Activated CD4-positive, alpha-beta T cell treated with anti-CD3 and anti-CD28 coated beads, Interleukin-2, amount 50 U/mL, for 16 hours (primary cell): ENCODE measurements at regions not wholly inside any gene's neighbourhood (a gene's known extent, or its start where the extent isn't known, plus 50 kb on each side); places are given as distances from the start of the nearest gene placed in this dataset.

Experiments
- DNase-seq: peaks from one replicate; pipeline ENCODE4 v3.0.0-alpha.2; 2020

DNA sequence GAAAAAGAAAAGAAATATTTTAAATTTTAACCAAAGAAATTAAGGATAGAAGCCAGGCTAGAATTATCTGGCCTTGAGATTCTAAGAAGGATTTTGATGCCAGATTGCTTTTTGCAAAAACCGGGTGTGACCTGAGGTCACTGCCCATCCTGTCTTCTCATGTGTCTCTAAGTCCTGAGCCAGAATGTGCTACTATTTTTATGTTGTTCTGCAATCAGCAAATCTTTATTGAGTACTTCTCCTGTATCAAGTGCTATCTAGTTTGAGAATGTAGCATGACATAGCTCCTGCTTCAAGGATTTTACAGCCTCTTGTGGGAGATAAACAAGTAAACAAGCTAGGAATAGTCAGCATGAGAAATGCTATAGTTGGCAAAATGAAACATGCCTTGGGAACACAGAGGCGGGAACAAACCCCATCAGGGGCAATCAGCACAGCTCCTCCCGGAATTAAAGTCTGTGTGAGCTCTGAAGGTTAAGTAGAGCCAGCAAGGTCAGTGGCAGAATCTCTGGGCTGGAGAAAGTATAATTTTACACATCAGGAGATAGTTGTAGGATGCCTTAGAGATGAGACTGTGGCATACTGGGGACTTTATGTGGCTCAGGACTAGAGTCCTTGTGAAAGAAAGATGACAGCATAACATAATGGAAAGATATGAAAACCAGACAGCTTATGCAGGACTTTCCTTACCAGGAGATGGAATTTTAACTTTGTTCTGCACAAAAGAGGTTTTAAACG is 899.5 kb upstream of the SLC10A2 start:
- no peak for DNase-seq

DNA sequence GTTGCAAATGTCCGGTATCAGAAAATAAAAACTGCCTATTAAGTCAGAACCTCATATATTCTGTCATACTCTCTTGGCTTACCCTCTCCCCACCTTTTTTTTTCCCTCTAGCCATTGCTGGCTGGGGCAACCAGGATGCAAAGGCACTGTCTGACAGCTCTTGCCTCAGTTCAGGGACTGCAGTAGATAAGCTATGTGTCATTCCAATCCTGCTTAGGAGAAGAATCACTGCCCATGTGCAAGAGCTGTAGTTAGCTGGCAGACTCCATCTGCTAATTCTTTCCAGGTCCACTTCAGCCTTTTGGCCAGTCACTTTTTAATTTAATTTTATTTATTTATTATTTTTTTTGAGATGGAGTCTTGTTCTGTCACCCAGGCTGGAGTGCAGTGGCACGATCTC is 895.6 kb upstream of the SLC10A2 start:
- no peak for DNase-seq

DNA sequence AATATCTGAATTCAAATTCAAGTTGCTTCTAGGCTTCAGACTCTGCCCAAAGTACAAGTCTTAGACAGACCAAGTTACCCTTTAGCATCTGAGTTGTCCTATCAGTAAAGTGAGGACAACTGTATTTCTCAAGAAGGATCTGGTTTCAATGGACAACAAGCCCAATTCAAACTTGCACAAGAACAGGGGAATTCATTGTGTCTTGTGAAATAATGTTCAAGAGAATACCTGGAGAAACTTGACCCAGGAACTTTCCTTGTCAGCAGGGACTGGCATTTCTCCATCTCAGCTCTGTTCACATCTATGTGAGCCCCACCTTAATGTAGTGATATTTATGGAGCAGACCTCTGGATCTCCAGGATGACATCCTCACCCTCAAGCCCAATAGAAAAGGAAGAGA is 894.9 kb upstream of the SLC10A2 start:
- no peak for DNase-seq

DNA sequence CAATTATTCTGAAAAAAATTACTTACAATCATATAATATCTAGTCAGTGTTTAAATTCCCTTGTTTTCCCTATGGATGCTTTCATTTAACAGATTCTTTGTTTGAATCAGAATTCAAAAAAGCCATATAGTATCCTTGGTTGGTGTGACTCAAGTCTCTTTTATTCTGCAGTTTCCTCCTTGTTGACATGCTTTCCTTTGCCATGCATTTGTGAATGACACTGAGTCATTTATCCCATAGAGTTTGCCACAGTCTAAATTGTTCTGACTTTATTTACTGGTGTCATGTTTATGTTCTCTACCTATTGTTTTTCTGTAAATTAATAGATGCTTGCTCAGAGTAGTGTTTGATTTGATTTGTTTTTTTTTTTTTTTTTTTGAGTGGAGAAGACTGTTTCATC is 893.8 kb upstream of the SLC10A2 start:
- DNase-seq, result no peak

DNA sequence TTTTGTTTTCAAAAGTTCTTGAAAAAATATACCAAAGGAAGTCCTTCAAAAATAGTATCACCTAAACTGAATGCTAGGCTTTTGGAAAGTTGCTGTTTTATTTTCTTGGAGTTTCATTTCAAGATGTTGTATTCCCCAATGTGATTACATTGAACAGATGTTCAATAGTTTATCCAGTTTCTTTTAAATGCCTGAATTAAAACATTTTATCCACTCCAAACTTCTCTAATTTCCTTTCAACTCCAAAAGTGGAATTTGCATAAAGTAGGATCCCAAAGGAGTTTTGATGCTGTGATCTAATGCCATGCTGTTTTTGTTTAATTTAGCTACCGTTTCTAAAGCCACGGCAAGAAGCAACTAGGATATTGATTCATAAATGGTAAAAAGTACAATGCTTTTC is 892.5 kb upstream of the SLC10A2 start:
- DNase-seq, result no peak

DNA sequence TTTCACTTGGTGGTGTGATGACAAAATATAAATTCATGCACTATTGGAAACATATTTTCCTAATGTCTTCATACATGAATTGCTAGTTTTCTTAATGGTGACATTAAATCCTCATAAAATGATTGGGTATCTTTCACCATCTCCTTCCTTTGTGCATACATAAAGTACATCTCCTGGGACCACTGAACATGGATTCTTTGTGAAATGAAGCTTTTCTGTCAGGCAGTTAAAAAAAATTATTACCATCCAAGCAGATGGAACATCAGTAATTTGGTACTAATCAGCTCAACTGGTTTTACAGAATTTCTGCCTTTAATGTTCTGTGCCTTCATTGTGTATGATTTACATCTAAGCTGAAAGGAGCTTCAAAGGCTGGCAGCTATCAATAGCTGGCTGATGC is 891.7 kb upstream of the SLC10A2 start:
- DNase-seq, result no peak

DNA sequence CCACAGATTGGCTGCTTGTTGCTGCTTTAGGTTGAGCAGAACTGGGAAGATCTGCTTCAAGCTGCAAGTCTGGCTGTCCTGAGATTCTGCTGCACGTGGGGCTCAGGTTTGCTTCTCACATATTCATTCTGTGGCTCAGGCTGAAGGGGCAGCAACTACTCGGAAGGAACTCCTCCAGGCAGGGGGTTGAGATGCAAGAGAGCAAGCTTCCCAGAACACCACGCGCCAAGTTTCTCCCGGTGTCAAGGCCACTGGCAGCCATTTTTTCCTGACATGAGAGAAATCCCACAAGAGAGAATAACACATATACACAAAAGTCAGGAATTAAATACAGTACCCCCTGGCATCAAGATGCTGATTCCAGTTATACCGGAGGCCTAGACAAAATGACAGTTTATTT is 887.6 kb upstream of the SLC10A2 start:
- DNase-seq, result no peak

DNA sequence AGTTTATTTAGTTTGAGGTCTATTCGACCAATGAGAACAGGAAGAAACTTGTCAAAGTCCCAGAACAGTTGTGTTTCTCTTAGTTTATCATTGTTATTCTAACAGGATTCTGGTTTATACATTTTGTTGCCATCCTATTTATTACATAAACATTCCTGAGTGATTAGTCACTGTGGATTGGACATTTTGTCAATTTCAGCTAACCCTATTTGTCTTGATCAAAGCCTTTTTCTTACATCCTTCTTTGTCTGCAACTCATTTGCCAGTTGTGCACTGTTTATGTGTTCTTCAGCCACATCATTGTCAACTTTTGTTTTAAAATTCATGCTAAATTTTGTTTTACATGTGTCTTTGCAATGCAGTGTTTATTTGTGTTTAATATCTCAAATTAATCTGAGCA is 886.0 kb upstream of the SLC10A2 start:
- no peak for DNase-seq

DNA sequence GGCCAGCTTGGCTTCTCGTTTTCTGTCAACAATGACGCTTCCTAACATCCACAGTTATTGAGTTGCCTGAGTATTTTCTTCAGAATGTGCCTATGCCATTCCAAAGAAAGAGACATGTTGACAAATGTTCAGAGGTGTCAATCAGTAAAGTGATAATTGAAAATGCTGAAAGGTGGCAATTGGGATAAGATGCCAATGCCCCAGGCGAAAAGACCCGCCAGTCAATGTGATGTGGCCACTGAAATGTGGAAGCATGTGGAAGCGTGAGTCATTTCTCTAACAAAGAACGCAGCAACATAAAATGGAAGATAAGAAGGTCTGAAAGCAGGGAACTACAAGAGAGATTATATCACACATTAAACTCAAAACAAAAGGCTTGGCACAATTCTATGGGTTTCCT is 882.2 kb upstream of the SLC10A2 start:
- no peak for DNase-seq

DNA sequence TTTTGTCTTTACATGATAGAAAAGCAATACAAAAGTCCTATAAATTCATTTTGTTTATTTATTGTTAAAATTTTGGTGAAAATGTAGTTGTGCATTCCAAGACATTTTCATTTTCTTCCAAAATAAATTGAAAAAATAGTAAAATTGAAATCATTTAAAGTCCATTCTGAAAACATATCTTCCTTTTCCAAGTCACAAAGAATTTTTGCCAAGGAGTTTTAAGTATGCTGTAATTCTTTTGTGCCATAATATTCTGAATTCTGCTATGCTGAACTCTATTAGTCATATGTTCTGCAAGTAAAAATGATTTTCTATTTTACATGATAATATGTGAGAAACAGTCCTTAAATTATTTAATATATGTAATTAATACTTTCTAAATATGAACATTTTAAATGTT is 879.6 kb upstream of the SLC10A2 start:
- DNase-seq, result no peak

DNA sequence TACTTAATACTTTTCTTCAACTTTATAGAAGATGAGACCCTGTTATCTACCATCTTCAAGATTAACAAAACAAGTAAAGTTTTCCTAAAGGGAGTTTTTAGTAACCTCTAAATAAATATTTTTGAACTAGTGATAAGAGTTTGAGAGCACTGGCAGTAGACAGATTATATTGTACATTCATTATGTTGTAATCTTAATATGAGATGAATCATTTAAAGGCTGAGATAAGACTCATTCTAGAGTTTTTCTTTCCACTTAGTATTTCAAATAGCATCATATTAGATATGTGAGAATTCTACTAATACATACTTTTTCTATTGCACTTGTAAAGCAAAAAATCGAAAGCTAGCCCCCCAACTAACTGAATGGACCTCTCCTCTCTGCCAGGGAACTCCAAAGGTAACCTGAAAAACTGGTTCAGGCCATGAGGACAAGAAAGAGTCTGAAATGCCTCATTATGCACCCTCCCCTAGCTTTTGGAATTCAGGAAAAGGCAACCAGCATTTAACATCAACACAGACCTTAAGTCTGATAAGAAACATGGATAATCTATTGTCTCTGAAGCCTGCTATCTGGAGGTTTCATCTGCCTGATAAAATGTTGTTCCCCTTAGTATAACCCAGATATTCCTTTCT is 875.4 kb upstream of the SLC10A2 start:
- DNase-seq, result no peak

DNA sequence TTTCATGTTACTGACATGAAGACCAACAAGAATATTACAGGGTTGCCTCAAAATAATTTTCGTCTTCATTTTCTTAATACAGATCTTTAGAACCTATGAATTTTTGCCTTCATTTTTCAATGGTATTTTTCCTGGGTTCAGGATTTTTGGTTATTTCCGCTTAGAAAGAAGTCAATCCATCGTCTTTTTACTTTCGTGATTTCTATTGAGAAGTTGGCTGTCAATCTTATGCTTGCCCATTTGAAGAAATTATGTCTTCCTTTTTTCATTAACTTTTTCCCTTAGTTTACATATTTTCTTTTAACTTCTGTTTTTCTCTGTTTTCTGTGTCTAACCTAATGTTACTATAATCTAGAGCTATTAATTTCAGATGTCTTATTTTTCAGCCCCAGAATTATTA is 868.9 kb upstream of the SLC10A2 start:
- no peak for DNase-seq

DNA sequence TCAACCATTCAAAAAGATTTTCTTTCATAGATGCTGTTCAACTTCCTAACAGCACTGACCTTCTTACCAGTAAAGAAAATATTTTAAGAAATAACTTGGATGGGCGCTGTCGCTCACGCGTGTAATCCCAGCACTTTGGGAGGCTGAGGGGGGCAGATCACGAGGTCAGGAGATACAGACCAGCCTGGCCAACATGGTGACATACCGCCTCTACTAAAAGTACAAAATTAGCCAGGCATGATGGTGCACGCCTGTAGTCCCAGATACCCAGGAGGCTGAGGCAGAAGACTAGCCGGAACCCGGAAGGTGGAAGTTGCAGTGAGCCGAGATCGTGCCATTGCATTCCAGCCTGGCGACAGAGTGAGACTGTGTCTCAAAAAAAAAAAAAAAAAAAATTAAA is 865.7 kb upstream of the SLC10A2 start:
- no peak for DNase-seq

DNA sequence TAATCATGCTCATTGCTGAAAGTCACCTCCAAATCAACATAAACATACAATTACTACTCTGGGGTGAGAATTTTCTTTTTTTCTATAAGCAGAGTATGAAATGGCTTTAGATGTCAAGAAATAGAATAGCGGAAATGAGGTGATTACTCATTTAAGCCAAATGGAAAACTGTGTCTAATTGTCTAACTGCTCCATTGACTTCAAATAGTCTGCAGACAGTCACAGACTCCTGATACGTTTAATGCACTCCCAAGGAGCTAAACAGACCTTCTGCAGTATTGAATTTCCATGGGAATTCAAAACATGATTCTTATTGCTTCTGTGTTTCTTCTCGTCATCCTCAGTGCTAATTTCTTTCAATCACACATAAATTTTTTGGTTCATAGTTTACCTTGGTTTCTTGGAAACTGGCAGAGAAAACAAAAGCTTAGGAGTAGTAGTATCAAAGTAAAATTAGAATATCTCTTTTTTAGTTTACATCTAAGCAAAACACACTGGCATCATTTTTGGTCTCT is 865.2 kb upstream of the SLC10A2 start:
- DNase-seq, result no peak

DNA sequence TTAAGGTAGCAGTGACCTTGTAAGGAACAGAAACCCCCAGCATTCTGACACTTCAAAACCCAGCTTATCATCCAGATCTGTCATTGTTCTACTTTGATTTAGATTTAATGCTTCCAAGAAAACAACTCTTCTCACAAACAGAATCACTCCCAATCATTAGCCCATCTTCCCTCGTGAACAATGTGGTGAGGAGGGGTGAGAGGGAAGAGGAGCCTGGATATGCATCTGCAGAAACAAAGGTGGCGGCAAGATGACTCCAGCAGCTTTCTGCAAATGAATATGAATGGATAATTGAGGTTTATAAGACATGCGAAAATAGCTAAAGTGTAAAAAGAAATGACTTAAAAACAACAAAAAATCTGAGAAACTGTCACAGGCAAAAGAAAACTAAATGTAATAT is 859.9 kb upstream of the SLC10A2 start:
- no peak for DNase-seq

DNA sequence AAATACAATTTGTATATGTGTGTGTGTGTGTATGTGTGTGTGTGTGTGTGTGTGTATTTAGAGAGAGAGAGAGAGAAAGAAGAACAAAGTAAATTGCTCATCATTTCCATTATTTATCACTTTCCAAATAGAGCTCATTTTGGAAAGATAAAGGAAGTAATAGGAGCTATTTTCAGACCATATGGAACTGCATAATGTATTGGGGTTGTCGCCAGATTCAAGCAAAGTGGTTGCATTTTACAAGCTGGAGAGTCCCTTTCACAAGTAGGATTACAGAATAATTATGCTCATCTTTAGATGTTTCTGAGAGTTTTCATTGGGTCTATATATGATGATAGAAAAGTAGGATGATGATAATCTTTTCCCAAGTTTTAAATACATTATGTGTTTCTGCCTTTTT is 842.7 kb upstream of the SLC10A2 start:
- DNase-seq, result no peak

DNA sequence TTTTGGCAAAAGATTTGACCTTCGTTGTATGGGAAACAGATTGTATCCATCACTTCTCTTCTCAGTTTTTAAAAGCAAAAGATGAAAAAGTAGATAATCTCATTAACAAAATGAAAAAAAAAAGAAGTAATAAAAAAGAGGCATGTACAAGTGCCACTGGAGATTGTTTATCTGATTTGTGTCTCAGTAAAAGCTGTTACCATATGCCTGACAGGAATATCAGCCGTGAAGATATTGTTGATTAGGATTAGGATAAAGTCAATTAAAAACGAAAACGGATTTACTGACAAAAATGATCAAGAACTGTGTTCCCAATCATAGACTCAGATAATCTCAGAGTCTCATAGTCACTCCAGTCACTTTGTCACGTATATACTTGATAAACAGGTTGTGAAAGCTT is 842.1 kb upstream of the SLC10A2 start:
- no peak for DNase-seq

DNA sequence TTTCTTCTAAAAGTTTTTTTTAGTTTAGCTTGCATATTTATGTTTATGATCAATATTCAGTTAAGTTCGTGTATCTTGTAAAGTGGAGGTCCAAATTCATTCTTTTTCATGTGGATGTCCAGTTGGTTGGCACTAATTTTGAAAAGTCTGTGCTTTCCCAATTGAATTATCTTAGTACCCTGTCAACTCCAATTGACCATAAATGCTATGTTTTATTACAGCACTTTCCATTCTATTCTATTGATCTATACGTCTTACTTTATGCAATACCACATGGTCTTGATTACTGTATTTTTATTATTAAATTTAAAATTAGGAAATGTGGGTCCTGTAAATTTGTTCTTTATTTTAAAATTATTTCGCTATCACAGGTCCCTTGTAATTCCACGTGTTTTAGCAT is 837.6 kb upstream of the SLC10A2 start:
- no peak for DNase-seq

DNA sequence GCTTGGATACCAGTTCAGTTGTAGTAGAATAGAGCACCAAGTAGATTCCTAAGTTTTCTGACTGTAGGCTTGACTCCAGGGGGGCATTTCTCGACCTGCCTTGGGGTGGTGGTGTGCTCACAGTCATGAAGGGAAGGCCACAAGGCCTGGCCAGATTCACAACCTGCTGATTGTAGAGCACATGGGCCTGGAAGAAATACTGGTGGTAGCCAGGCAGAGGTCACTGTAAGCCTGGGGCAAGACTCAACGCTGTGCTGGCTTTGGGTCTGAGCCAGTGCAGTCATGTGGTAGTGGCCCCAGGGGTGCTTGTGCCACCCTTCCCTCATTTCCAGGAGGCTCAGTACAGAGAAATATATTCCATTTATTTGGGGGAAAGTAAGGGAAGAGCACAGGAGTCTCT is 832.3 kb upstream of the SLC10A2 start:
- no peak for DNase-seq

DNA sequence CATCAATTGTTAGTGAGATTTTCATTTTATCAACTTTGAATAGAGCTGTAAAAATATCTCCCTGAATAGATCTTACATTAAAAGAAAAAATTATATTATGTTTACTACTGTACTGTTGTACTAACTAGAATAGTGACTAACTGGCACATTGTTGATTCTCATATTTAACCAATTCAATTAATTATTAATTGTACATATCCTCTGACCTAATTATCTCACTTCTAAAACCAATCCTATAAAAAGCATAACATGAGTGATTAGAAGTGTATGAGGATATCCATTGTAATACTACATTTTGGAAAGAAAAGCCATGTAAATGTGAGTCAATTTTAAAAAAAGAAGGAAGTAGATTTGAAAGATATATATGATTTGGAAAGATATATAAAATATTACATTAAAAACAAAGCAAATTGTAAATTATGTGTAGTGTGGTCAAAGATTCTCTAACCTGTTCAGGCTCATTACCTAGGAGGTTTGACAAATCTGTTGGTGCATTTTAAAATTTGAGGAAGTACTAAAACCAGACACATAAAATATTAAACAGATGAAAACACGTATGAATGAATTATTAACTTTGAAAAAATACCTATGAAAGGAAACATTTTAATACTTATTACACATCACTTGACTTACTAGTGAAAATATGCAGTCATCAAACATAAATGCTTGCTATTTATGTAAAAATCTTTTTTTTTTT is 829.8 kb upstream of the SLC10A2 start:
- DNase-seq, result no peak

DNA sequence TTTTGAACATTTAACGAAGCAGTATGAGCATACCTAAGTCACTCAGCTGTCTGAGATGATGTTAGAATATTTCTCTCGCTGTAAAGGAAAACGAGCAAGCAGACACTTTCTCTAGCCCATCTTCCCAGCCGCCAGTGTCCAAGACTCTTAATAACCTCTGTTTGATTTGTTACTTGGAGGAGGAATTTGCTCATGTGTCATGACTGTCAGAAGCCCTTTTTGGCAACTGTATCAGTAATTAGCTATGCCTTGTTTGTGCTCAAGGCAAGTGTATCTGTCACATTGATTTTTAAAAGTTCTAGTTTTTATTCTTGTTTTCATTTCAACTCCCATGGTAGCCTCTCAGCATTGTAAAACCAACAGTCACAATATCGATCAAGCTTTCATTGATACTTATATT is 828.4 kb upstream of the SLC10A2 start:
- no peak for DNase-seq

DNA sequence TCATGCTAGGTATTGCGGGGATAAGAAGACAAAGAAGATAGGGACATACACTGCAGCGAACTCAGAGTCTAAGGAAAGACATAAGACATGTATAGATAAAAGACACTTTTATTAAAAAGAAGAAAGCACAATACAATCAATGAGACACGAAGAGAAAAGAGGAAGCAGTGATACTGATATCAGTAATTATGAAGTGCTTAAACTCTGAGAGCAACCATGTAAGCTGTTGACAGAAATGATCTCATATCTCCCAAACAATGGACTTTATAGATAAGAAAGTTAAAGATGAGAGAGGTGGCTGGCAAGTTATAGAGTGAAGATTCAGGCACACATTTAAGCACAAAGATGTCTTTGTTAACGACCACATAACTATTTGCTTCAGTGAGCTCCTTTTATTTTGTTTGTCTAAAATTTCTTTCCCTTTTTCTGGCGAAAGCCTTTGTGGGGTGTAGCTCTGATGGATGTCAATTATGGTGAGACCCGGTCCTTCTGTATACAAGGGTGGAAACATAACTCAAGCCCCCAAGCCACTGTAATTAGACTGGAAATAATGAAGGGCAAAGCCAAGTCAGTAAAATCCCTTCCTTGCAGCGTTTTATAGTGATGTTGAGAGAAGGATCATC is 818.0 kb upstream of the SLC10A2 start:
- DNase-seq, result no peak

DNA sequence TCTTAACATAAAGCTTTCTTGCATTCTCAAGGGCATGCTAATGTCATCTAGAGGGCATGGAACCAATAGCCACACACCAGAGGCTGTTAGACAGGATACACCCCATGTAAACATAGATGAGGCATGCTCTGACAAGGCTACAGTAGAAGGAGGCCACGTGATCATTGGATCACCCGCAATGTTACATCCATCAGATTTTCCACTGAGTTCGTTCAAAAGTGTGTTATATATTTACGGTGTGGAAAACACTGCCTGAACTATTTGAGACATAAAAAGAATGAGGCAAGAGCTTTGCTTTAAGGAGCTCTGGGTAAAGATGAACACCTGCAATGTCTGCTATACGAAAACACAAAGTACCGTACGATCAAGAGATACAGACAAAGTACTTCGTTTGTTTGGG is 817.5 kb upstream of the SLC10A2 start:
- no peak for DNase-seq

DNA sequence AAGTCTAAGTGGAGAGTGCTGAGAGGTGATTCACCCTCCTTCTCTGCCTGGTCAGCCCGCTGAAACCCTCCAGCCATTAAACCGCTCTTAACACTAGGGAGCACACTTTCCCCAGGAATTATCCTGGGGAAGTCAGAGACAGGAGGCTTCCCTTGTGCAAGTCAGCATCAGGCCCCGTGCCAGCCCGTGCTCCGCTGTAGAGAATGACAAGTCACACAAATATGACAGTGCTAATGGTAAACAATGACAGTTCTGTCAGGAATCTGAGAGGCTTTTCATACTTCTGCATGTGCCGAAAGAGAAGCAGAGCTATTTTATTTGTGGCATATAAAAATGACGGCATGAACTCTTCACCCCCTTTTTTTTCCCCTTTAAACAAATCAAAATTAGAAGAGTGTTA is 816.9 kb upstream of the SLC10A2 start:
- no peak for DNase-seq
